ENCODE measurements at regions not wholly inside any gene's neighbourhood (a gene's known extent, or its start where the extent isn't known, plus 50 kb on each side); places are given as distances from the start of the nearest gene placed in this dataset.

- no peak for DNase-seq (ENCODE audit: extremely low read depth in 1 of 2, low read depth in 1 of 2)
These were observed 86.4 kb upstream of the FN1 start for GRCh38 chr2:215522237-215522636.

DNA sequence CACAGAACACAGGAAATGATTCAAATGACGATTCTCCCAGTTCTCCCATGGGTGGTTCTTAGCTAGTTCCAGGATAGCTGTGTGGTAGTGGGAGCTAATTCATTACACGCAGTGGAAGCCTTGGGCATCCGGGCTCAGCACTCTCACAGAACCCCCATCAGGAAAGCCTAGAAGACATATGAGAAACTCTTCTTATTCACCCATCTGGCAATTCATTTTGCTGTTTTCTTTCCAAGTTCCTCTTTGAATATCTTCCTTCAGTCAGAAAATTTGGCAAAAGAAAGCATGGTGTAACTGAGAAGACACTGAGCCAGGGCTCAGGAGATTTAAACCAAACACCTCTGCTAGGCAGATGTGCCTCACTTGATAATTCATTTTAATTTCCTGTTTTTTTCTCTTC, 85.2 kb upstream of the FN1 start:
- DNase-seq (ENCODE audit: extremely low read depth in 1 of 2, low read depth in 1 of 2): no peak

DNA sequence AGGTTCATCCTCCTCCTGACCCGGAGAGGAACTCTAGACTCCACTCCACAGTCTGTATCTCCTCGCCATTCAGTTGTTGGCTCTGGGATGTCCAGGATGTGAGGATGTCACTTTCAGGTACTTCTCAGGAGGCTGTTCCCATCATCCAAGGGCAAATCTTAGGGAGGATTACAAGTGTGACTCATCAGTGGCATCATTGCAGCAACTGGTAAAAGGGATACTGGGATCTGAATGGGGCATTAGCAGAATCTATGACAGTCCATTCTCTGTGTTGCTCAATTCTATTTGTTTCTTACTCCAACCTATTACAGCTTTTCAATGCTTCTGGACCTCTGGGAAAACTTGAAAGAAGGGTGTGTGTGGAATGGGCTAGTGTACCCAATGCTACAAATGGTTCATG, 81.5 kb upstream of the FN1 start:
- no peak for DNase-seq (ENCODE audit: extremely low read depth in 1 of 2, low read depth in 1 of 2)

DNA sequence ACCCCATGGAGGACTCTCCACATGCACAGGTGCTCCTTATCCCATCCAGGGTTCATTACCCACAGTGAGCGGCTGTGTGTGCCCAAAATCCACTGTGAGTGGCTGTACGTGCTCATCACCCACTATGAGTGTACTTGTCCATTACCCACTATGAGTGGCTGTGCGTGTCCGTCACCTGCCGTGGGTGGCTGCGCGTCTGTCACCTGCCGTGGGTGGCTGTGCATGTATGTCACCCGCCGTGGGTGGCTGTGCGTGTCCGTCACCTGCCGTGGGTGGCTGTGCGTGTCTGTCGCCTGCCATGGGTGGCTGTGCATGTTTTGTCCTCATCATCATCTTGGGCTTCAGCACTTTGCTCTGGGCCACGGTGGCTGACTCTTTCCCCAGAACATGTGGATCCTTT, 78.6 kb upstream of the FN1 start:
- no peak for DNase-seq (ENCODE audit: extremely low read depth in 1 of 2, low read depth in 1 of 2)

DNA sequence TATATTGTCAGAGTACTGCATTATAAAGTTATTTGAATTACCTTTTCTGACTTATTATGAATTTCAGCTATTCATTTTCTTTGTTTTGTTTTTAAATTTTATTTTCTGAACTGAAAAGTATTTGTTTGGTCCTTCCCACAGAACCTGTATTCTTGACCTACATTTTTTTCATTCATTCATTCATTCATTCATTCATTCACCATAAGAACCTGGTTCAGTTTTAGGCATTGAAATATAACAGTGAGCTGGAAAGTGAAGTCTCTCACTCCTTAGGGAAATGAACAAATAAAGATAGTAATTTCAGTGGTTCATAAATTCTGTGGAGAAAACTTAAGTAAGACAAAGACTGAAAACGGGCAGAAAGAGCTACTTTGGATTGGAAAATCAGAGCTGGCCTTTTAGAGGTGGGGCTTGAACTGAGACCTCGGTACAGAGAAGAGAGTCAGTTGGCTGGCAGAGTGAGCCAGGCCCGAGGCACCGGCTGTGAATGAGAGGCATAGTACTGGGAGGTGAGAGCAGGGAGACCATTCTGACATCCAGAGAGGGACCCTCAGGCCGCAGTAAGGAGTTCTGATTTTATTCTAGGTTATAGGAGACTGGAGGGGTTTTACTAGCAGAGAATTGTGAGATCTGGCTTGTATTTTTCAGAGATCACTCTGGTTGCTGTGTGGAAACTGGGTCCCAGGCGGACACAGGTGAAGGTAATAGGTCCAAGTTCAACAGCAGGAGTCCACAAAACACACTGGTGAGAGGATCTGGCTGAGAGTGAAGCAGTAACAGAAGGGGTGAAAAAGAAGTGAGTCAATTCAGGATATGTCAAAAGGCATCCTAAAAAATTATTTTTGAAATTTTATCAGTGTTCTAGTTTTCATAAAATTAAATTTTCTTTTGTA, 75.8 kb upstream of the FN1 start:
- no peak for DNase-seq (ENCODE audit: extremely low read depth in 1 of 2, low read depth in 1 of 2)

DNA sequence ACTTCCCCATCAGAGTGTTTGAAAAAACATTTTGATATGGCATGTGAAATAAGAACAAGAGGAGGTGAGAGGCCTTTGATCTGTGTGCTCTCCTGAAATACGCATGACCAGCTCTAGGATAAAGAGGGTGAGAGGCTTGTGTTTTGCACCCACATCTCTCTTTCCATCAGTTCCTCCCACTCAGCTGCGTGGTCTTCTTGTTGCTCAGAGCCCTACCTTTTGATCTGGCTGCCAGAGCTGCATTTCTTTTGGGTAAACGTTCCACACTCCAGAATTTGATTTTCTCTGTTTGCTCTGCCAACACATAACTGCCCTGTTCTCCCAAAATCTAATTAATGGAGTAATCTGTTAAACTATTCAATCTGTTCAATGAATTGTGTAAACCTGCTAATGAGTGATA, 72.0 kb upstream of the FN1 start:
- DNase-seq (ENCODE audit: extremely low read depth in 1 of 2, low read depth in 1 of 2): no peak

DNA sequence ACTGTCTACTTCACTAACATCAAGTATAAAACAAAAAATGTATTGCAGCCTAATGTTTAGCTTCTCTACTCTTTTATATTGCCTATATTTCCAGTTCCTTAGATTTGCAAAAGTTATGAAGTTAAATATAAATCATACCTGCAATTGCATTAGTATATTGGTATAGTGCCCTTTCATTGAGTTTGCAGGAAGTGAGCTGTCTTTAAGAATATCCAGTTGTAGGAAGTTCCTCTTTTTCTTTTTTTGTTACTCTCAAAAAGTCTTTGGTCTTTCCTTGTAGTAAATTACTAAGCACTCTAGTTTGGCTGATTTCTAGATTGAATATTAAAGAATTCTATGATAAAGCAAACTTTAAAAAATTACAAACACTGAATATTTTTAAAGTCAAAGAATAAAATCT, 71.3 kb upstream of the FN1 start:
- no peak for DNase-seq (ENCODE audit: extremely low read depth in 1 of 2, low read depth in 1 of 2)

DNA sequence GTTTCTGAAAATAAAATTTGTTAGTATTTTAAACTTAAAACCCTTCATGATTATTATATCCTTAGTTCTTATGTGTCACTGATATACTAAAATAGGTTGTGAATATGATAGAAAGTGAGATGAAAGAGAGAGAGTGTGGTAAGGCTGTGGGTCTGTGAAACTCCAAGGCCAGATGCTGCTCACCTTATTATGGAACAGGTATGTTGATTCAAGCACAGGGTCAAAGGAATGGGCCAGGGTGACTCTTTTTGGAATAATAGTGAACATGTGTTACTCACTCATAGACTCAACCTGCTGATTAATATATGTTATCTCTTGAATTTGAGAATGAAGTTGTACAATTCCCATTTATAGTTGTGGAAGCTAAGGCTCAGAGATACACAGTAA, 70.7 kb upstream of the FN1 start:
- no peak for DNase-seq (ENCODE audit: extremely low read depth in 1 of 2, low read depth in 1 of 2)

- DNase-seq (ENCODE audit: extremely low read depth in 1 of 2, low read depth in 1 of 2): no peak
These were observed 69.3 kb upstream of the FN1 start for GRCh38 chr2:215505044-215505786.

GRCh38 chr2:215504547-215504946, 68.7 kb upstream of the FN1 start:
- DNase-seq (ENCODE audit: extremely low read depth in 1 of 2, low read depth in 1 of 2): no peak

GRCh38 chr2:215503381-215503780, 67.5 kb upstream of the FN1 start:
- DNase-seq (ENCODE audit: extremely low read depth in 1 of 2, low read depth in 1 of 2): no peak

DNA sequence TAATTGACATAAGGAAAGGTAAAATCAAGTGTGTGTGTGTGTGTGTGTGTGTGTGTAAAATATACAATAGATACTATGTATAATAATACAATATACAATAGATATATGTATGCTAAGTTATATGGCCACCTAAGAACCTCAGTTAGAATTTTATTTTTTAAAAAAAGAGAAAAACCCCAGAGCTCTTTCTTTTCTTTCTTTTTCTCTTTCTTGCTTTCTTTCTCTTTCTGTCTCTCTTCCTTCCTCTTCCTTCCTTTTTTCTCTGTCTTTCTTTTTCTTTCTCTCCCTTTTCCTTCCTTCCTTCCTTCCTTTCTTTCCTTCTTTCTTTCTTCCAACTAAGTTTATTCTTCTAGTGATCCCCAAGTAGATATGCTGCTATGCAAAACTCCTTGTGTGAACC, 64.6 kb upstream of the FN1 start:
- no peak for DNase-seq (ENCODE audit: extremely low read depth in 1 of 2, low read depth in 1 of 2)

GRCh38 chr2:215499331-215499730, 63.5 kb upstream of the FN1 start:
- DNase-seq (ENCODE audit: extremely low read depth in 1 of 2, low read depth in 1 of 2): no peak

GRCh38 chr2:215498431-215498830, 62.6 kb upstream of the FN1 start:
- DNase-seq (ENCODE audit: extremely low read depth in 1 of 2, low read depth in 1 of 2): no peak

DNA sequence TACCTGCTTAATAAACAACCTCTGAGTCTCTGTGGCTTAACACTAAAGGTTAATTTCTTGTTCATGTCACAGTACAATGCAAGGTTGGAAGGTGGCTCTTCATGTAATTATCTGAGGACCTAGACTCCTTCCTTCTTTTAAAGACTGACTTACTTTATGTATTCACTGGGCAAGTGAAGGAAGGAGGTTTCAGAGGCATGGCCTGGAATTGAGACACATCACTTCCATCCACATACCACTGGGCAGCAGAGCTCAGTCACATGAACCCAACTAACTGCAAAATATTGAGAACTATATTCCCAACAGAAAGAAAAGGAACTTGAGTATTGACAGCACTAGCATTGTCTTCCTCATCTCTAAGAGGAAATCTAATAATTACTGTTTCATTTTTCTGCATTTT, 57.5 kb upstream of the FN1 start:
- DNase-seq (ENCODE audit: extremely low read depth in 1 of 2, low read depth in 1 of 2): no peak

- no peak for DNase-seq (ENCODE audit: extremely low read depth in 1 of 2, low read depth in 1 of 2)
These were observed 53.5 kb upstream of the FN1 start for GRCh38 chr2:215489288-215489848.

- no peak for DNase-seq (ENCODE audit: extremely low read depth in 1 of 2, low read depth in 1 of 2)
These were observed 51.1 kb upstream of the FN1 start for GRCh38 chr2:215487002-215487372.

- DNase-seq (ENCODE audit: extremely low read depth in 1 of 2, low read depth in 1 of 2): no peak
These were observed 50.6 kb upstream of the FN1 start for GRCh38 chr2:215486291-215487001.

All from stimulated activated CD8-positive, alpha-beta memory T cell treated with anti-CD3 and anti-CD28 coated beads, Interleukin-7, amount 100 ng/mL, for 48 hours (primary cell).